GM21786 (cell line): ENCODE measurements at regions not wholly inside any gene's neighbourhood (a gene's known extent, or its start where the extent isn't known, plus 50 kb on each side); places are given as distances from the start of the nearest gene placed in this dataset.

ENCODE experiments used
- ATAC-seq: cut with Tn5 transposase; IDR thresholded peaks from one replicate; pipeline ENCODE4 v1.9.1; 2021; ENCODE audit not compliant: unreplicated experiment

DNA sequence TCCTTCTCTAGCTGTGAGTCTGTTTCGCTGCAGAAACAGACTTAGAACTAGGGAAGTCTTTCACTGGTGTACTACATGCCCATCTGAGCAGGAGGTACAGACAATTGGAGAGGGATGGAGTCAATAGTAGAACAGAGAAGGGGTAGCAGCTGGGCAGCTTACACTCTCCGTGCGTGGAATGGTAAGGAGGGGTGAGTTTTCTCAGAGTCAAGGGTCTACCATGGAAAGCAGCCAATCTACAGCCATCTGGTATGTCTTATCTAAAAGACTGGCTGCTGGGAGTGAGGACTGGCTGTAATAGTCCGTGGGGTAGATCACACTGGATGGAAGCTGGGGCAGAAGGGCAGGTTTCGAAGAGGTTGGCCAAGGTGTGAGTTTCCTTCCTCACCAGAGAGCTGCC, 137.3 kb upstream of the TENM4 start:
- no peak for ATAC-seq

DNA sequence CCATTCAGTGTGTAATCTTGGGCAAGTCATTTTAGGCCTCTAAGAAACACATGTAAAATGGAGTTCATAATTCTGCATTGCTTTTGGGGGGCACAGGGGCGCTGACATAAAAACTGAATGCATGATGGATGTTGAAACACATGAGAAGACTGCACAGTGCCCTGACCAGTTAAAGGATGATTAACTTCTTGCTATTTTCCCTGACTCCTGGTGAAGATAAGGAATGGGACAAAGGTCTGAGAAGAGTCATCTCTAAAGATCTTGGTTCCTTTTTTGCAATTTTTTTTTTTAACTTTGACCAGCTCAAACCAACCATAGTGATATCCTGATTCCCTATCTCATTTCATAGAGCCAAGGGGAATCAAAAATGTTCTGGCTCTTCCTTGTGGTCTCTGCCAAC, 134.9 kb upstream of the TENM4 start:
- no peak for ATAC-seq

DNA sequence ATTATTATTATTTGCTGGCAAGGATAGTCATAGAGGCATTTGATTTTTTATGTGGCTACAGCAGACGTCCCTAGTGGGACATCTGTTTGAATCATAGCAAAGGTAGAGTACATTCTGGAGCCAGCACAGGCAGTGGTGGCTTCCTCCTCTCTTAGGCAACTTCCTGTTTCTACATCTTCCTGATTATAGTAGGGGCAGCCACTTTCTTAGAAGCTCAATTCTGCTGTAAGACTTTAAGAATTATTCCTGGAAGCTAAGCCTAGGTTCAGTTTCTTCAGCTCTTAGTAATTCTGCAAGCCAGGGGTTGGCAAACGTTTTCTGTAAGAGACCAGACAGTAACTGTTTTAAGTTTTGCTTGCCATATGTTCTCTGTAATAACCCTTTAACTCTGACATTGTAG, 129.3 kb upstream of the TENM4 start:
- ATAC-seq, result no peak

DNA sequence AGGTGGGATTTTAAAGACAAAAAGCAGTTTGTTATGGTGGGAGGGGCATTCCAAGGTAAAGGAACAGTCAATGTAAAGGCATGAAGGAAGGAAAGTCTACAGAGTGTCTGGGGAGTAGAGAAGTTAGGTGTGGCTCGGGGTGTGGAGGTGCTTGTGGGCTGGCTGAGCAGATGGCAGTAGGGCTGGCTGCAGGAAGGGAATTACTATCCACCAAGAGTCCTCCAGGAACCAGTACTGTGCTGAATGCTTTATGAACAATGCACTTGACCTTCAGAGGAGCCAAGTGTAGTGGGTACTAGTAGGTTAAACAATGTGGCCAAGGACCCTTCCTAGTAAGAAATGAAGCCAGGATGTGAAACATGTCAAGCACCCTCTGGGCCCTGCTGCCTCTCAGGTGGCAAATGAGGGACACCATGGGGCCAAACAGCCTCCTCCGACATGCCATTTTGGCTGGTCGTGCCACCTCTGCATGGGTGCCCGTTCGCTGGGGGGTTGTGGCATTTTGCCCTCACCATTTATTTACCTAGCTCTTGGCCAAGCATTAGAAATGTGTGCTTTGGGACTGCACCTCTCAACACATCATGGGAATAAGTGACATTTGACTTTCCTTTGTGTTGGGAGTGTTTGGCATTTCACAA, 123.6 kb upstream of the TENM4 start:
- no peak for ATAC-seq

DNA sequence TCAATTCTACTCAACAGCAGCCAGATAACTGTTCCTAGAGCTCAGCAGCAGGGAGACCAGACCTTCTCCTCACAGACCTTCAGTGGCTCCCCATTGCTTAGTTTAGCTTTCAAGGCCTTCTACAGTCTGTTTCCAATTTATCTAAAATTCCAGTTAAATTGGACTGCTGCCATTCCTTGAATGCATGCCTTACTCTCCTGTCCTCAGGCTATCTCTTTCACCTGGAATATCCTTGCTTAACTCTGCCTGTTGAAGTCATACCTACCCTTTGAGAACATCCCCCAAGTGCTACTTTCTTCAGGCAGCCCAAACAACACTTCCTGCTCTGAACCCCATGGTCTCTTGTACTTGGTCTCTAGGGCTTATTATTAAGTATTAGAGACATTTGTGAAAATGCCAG, 120.7 kb upstream of the TENM4 start:
- no peak for ATAC-seq

DNA sequence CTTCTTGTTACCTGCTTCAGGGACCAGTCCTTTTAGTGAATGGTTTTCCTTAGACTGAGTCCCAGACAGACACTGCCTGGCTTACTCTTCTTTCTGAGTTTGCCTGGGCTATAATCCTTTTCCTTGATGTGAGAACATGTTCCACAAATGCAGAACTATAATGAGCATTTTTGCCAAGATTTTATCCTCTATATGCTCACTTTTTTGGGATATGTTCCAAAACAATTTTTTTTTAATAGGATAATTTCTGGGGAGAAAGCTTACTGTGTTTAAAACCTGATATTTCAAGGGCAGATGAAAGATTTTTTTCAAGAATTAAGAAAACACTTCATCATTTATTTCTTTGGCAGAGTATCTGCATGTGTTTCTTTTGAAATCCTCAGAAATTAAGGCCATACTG, 110.0 kb upstream of the TENM4 start:
- ATAC-seq, result no peak

DNA sequence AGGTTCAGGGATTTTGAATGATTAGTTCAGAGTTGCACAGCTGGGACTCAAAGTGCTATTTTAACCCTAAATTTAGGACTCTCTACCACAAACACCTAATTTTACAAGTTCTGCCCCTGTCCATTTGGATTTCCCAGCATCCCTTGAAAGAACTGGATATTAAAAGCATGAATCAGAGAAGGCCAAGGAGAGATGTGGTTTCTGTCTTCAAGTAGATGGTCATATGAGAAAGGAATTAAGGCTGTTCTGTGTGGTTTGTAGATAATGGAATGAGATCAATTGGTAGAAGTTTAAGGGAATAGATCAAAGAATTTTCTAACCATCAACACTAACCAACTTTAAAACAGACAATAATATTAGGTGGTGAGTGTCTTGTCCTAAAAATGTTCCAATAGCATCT, 106.4 kb upstream of the TENM4 start:
- no peak for ATAC-seq

DNA sequence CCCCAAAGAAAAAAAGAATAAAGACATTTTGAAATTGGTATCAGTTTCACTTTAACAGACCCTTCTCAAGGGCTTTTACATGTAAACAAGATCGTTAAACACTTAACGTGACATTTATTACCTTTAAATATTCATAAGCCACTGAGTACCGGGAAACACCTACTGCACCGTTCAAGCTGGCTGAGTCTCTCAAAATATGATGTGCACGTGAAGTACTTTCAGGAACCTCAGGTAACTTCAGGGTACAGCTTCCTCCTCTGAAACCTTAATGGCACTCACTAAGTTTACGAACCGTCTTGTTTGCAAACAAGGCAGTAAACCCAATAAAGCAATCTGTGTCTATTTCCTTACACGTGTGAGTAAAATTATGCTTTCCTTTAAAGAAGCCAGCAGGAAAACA, 105.5 kb upstream of the TENM4 start:
- no peak for ATAC-seq

DNA sequence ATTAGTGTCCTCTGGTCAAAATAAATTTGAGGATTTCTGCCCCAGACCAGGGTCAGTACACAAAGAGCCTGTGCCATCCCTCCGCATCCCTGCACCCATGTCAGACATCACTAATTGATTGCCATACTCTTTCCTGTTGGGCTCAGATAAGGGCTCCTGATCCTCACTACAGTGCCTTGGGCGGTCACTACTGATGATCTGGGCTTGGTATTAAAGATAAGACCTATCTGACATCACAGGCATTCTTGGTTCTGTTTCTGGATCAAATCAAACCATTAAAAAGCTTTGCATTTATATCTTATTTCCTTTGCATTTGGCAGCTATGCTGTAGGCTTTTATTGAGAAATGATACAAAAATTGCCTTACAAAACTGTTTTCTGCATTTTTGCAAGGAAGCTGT, 103.5 kb upstream of the TENM4 start:
- ATAC-seq, result no peak

DNA sequence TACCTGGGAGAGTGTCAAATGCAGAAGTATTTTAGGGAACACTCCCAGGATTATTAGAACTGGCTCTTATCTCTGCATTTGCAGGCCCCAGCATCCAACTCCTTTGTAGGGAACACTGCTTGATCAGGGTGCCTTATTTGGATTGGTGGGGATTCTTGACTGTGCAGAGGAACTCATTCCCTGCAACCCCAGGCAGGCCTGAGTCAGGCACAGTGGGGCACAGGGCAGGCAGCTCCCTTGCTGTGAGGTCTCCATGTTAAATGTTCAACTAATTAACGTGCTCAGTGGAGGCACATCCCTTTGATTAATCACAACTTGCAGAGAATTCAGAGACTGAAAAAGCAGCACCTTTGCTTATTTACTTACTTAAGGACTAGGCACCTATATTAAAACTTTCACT, 102.3 kb upstream of the TENM4 start:
- ATAC-seq, result no peak

DNA sequence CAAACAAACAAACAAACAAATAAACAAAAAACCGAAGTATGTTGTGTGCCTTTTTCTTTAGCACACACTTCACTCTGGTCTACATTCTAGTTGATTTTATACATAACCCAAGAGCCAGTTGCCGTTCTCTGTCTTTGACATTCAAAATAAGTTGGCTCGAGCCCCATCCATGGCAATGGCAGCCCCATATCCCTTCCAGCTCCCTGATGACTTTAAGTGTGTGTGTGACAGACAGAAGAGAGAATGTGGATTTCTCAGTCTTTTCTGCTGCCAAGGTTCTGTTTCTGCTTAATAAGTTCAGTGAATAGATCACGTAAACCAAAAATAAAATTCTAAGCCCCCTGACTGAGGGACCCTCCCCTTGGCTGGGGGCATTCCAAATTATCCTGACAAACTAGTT, 100.6 kb upstream of the TENM4 start:
- no peak for ATAC-seq

DNA sequence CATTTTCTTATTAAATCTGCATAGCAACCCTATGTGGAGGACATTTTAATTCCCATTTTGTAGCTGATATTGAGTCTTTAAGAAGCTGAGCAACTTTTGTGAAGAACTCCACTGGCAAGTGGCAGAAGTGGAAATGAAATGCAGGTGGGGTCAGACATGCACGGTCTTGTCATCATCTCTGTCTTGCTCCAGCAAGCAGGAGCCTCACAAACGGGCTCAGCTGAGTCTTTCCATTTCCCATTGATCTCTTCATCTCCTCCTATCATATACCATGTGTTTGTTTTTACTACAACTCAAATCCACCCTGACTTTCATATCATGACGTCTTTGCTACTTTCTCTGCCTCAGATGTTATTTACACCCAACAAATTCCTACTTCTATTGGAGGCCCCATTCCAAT, 97.9 kb upstream of the TENM4 start:
- ATAC-seq, result no peak

DNA sequence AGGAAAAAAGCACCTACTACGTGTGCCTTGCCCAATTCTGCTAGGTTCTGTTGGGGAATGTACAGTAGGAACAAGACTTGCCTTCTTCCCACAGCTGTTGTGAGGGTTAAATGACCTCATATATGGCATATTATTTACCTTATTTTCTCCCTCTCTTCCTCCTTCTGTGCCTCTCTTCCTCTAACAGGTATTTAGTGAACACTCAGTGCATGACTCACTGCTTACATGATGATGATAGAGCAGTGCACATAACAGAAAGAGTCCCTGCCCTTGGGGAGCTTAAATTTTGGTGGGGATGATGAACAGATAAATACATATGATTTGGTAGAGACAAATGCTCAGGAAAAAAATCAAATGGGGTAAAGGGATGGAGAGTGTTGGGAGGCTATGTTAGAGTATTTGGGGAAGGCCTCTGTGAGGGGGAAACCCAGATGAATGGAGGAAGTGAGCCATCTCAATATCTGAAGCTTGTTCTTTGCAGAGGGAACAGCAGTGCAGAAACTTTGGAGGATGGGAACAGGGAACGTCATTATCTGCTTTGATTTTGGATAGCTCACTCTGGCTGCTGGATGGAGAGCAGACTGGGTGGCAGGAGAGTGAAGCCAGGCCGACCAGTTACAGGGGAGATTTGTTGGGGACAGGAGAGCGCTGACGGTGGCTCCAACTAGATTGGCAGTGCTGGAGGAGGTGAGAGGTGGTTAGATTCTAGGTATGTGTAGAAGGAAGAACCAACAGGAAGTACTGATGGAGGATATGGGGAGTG, 95.5 kb upstream of the TENM4 start:
- no peak for ATAC-seq

DNA sequence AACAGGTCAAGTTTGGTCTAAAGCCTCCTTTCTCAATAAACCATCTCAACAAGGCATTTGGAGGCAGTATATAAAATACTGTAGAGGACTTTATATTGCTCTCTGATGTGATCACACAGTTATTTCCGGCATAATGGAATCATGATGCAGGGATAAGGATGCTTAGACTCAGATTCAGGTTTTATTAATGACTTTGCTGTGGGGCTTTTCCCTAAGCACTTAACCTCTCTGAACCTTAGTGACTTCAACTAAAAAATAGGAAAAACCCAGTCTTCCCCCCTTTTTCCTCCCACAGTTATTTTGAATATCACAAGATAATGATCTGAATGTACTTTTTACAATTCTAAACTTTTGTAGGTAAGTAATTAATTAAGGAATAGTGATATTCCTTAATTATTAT, 94.8 kb upstream of the TENM4 start:
- no peak for ATAC-seq

DNA sequence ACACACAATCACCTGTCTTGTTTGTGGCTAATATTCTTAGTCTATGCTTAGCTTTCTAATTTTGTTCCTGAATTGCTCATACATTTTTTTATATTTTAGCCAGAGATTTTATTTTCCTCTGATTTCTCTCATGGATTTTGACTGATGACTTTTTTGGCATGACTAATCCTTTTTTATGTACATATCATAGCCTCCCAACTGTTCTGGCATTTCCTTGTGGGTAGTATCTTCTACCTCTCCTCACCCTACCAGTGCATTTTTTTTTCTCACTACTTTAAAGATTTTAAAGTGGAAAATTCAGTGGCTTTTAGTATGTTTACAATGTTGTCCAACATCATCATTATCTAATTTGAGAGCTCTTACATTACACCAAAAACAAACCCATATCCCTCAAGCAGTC, 84.4 kb upstream of the TENM4 start:
- no peak for ATAC-seq

DNA sequence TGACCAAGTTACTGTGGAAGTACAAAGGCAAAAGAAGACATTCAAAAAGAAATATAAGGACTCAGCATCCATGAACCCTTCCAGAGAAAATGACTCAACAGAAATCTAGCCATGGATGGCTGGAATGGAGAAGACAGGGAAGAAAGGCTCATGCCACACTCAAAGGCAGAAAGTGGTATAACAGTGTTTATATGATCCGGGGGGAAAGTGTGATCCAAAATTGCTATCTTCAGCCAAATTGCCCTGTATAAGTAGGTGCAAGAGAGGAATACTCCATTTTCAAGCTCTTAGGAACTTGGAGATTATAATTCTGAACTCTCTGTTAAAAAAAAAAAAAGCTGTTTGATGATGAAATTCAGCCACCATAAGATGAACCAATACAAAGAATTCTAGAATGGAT, 81.8 kb upstream of the TENM4 start:
- no peak for ATAC-seq

DNA sequence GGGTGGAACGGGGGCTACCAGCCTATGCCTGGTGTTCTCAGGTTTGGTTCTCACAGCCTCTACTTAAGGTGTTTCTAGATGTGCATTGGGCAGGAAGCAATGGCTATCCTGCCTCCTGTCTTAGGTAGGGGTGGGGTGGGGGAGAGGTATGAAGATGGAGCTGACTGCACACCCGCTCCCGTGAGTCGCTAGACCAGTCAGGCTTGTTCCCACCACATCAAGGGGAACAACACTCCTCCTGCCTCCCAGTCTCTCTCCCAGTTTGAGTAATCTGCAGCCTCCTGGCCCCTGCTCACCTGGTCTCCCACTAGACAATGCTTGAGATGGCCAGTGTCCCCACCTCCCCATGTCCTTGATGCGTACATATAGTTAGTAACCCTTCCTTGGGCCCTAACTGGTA, 79.3 kb upstream of the TENM4 start:
- ATAC-seq, result no peak

DNA sequence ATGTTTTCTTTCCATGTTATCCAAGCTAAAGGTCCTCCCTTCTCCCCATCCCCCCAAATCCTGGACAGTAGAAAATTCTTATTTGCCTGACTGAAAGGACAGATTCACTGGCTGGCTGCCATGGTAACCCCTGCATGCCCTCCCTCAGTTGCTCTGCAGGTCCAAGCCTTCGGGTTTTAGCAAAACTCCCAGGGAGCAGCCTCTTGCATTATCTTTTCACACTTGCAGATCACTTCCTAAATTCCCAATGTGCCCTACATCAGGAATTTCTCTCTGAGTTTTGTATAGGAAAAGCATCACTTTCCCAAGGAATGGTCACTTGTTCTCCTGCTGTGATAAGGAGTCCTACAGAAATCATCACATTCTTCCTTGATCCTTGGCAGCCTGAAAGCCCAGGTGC, 75.0 kb upstream of the TENM4 start:
- ATAC-seq, result no peak

DNA sequence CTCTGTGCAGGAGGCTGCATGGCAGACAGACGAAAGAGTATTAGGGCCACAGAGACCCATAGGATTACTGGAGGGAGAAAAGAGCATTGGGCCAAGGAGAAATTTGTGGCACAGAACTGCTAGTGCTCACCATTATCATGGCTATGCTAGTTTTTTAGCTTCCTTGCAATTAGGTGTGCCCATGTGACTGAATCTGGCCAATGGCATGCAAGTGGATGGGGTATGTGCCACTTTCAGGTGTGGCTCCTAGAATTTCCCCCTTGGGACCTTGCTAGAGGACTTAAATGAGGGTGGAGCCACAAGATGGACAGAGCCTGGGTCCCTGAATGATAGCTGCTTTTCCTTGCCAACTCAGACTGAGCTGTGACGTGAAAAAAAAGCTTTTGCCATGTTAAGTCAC, 73.9 kb upstream of the TENM4 start:
- ATAC-seq, result no peak

DNA sequence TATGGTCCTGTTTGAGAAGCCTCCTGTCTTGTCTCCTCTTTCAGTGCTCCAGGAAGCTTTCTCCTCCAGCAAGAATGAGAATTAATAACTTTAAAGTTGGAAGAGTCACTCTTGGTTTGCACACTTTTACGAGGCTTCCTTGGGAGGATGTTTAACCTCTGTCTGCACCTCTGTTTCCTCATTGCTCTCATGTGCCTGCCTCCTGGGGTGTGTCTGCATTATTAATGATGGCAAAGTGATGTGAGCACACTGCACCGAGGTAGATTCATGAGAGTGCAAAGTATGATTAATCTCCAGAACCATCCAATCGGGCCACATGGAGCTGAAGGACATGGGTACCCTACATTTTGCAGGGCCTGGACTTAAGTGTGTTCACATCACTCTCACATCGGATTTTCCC, 73.5 kb upstream of the TENM4 start:
- ATAC-seq, result no peak

DNA sequence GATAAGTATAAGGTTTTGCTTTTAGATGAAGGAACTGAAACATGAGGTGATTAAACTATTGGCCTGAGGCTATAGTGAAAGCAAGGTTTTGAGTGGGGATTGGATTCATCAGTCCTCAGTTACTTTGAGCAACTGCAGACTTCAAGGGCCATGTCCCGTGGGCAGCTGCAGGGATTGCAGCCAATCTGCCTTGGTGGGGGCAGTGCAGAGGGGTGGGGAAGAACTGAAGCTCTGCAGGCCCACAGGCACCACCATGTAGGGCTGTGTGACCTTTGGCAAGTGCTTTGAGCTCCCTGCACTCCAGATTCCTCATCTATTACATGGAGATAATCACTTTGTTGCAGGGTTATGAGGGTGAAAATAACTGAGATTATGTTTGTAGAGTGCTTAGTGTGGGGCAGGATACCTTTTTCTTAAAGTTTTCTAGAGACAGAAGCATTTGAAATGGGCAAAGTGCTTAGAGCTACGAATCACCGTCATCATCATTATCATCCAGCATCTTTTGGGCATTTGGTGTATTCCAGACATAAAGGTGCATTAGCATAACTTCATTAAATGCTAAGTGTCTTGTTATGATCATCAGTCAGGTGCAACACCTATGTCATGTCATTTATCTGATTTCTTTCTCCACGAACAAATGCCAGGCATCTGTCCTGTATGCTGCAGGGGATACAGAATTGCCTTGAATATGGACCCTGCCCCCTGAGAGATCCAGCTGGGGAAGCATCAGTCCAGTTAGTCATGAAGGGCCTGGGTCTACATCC, 72.1 kb upstream of the TENM4 start:
- ATAC-seq, result no peak

DNA sequence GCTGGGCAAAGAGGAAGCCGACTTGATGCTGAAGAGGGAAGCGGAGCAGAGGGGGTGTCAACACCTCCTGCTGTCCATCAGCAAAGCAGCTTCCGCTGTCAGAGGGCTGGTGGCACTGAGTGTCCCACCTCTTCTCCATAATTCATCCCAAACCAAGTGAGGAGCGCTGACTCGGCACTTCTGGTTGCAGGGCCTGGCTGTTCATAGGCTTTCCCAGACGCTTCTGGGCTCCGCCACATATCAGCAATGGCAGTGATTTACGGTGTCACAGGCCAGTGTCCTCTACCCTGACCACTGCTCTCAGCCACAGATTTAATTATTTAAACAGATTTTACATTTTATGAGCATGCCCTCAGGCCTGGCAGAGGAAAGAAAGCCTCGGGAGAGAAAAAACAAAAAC, 70.1 kb upstream of the TENM4 start:
- ATAC-seq, result no peak
